ENCODE measurements at regions not wholly inside any gene's neighbourhood (a gene's known extent, or its start where the extent isn't known, plus 50 kb on each side); places are given as distances from the start of the nearest gene placed in this dataset.

DNA sequence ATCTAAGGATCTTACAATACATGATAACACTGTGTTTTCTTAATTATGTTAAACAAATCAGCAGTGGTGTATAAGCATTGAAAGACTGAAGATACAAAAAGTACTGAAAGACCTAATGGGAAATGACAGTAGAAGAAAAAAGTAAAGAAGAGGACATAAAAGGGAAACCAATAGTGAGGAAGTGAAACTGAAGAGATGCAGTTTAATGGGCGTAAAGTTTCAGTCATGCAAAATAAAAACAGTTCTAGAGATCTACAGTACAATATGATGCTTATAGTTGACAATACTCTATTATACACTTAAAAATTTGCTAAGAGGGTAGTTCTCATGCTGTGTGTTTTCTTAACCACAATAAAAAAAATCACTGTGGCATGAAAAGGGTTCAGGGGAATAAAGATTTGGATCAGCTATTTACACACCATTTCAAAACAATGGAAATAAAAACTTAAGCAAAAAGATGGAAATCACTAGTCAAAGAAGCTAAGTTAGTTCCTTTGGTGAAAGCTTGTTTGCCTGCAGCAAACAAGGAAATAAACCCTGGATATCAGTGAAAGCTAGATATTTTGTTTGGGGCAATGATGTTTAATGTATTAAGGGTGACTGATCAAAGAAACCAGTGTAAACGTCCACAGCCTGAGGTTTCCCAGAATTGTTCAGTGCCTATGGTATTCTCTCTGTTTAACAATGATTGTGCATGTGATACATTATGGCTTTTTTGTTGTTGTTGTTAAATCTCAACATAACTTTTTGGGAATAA lies 1160.8 kb upstream of the ADGRL2 start:
- Histone ChIP-seq H3K4me1 (peaks cover 0 to 9% (median 0%) of the 10 kb centered on the region in 4 donors), H3K4me3 (no peak overlapping the region), H3K36me3 (no peaks in the 10 kb centered on the region), H3K27me3 (no peaks in the 10 kb centered on the region), H3K9me3 (no peaks in the 10 kb centered on the region), H3K27ac (replicated peaks in 1 of 4) (no peak overlapping the region)
- TF ChIP-seq POLR2AphosphoS5 (IDR thresholded peaks at IDR 0.05) = no peak
- TF ChIP-seq, protein P1, sequence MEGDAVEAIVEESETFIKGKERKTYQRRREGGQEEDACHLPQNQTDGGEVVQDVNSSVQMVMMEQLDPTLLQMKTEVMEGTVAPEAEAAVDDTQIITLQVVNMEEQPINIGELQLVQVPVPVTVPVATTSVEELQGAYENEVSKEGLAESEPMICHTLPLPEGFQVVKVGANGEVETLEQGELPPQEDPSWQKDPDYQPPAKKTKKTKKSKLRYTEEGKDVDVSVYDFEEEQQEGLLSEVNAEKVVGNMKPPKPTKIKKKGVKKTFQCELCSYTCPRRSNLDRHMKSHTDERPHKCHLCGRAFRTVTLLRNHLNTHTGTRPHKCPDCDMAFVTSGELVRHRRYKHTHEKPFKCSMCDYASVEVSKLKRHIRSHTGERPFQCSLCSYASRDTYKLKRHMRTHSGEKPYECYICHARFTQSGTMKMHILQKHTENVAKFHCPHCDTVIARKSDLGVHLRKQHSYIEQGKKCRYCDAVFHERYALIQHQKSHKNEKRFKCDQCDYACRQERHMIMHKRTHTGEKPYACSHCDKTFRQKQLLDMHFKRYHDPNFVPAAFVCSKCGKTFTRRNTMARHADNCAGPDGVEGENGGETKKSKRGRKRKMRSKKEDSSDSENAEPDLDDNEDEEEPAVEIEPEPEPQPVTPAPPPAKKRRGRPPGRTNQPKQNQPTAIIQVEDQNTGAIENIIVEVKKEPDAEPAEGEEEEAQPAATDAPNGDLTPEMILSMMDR (IDR thresholded peaks at IDR 0.05) = no peak
- no peak for TF ChIP-seq EP300 (IDR thresholded peaks at IDR 0.05)
- no peak for TF ChIP-seq POLR2A (IDR thresholded peaks at IDR 0.05; ENCODE audit: low read depth)
- 57% methylated on average over 2 of the region's 2 CpGs for WGBS
- intact Hi-C loops (cut with DNase I) = no loop called here
- DNase-seq (ENCODE audit: extremely low spot score) = no peak

DNA sequence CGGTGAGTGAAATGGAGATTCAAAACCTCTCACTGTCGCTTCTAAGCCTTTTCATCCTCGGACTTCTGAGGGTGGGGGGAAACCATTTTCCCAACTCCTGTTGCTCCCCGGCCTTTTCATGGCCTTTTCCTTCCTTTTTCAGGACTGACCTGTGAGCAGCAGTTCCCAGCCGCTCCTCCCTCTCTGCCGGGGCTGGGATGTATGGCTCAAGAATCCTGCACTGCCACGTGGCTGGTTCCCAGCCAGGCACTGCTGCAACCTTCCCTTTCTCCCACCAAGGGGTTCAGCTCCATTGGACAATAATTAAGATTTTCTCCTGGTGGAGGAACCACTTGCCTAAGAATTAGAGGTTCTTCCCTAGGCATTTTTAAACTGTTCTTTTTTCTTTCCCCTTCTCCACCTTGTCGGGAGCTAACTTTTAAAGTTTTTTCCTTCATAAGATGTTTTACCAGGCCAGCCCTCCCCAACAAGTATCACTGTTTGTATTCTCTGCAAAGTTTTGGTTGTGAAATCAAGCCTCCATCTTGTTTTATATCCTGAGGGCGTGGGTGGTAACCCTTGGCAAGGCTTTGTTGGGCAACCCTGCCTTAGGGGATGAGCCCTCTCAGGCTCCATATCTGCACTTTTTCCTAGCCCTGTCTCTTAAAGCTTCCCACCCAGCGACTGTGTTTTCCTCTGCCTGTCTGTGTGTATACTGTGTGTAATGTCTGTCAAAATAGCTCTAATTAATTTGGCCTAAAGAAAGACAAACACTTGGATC lies 1166.6 kb upstream of the ADGRL2 start:
- H3K27me3 ChIP-seq = no peaks in the 10 kb centered on the region
- intact Hi-C loops (cut with DNase I) = no loop called here
- peaks cover 0 to 5% (median 0%) of the 10 kb centered on the region in 4 donors for H3K4me1 ChIP-seq
- H3K4me3 ChIP-seq = no peak overlapping the region
- H3K36me3 ChIP-seq = no peaks in the 10 kb centered on the region
- no peak overlapping the region for H3K27ac ChIP-seq (replicated peaks in 1 of 4)
- no peaks in the 10 kb centered on the region for H3K9me3 ChIP-seq
- no peak for DNase-seq (ENCODE audit: extremely low spot score)
- TF ChIP-seq POLR2A (IDR thresholded peaks at IDR 0.05; ENCODE audit: low read depth) (no peak), EP300 (IDR thresholded peaks at IDR 0.05) (no peak), POLR2AphosphoS5 (IDR thresholded peaks at IDR 0.05) (no peak)
- TF ChIP-seq, protein P1 (IDR thresholded peaks at IDR 0.05) = no peak
- WGBS = 80% methylated on average over 10 of the region's 10 CpGs

DNA sequence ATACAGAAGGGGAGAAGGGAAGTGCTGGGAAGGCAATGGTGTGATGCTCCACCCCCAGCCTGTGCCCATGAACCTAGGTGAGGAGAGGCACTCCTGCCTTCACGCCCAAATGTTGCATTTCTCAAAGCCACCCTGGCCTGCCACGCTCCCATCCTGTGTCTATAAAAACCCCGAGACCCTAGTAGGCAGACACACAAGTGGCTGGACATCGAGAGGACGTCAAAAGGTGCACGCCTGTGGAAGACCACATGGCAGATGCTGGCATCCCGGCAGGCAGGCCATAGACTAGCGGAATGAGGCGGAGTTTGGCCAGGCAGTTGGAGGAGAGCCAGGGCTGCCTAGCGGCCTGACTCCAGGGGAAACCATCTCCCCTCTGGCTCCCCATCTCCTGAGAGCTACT lies 1168.5 kb upstream of the ADGRL2 start:
- H3K36me3 ChIP-seq = no peaks in the 10 kb centered on the region
- H3K9me3 ChIP-seq = no peaks in the 10 kb centered on the region
- no peaks in the 10 kb centered on the region for H3K27me3 ChIP-seq
- no peak overlapping the region for H3K27ac ChIP-seq (replicated peaks in 1 of 4)
- intact Hi-C loops (cut with DNase I) = no loop called here
- H3K4me1 ChIP-seq = peaks cover 0 to 5% (median 0%) of the 10 kb centered on the region in 4 donors
- 84% methylated on average over 10 of the region's 10 CpGs for WGBS
- H3K4me3 ChIP-seq = no peak overlapping the region
- no peak for TF ChIP-seq POLR2A (IDR thresholded peaks at IDR 0.05; ENCODE audit: low read depth)
- TF ChIP-seq, protein P1 (IDR thresholded peaks at IDR 0.05) = no peak
- no peak for TF ChIP-seq POLR2AphosphoS5 (IDR thresholded peaks at IDR 0.05)
- no peak for TF ChIP-seq EP300 (IDR thresholded peaks at IDR 0.05)
- no peak for DNase-seq (ENCODE audit: extremely low spot score)

DNA sequence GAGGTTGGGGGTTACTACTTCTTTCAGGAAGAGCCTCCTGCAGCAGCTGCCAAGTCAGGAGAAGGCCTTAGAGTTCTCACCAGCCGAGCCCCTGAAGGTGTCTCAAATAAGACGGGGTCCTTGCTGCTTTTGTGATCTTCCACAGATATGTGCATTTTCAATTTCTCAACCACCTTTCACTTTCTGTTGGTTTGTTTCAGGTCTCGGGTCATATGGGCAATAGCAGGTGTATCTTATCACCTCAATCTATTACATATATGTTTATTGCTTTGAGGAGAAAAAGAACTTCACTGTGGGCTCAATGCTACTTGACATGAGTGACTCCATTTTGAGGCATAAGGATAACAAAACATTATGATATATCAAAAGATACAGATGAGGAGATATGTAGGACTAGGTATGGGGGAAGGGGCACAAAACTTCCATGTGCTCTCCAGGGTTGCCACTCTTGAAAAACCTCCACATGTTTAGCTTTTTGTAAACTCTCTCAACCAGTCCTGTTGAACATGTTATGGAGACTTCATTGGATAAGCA lies 1171.4 kb upstream of the ADGRL2 start:
- DNase-seq (ENCODE audit: extremely low spot score) = no peak
- TF ChIP-seq POLR2AphosphoS5 (IDR thresholded peaks at IDR 0.05) = no peak
- TF ChIP-seq, protein P1 (IDR thresholded peaks at IDR 0.05) = no peak
- no peak for TF ChIP-seq POLR2A (IDR thresholded peaks at IDR 0.05; ENCODE audit: low read depth)
- no peak for TF ChIP-seq EP300 (IDR thresholded peaks at IDR 0.05)
- no peaks in the 10 kb centered on the region for H3K27me3 ChIP-seq
- H3K4me1 ChIP-seq = peaks cover 0 to 3% (median 0%) of the 10 kb centered on the region in 4 donors
- WGBS = 94% methylated on average over 3 of the region's 3 CpGs
- intact Hi-C loops (cut with DNase I) = no loop called here
- no peaks in the 10 kb centered on the region for H3K9me3 ChIP-seq
- H3K36me3 ChIP-seq = no peaks in the 10 kb centered on the region
- H3K27ac ChIP-seq (replicated peaks in 1 of 4) = no peak overlapping the region
- H3K4me3 ChIP-seq = no peak overlapping the region
